ENCODE measurements at regions not wholly inside any gene's neighbourhood (a gene's known extent, or its start where the extent isn't known, plus 50 kb on each side); places are given as distances from the start of the nearest gene placed in this dataset.
"Not testable (repeated sequence)": the region's sequence is repeated elsewhere in the genome, so short reads cannot be mapped to it uniquely, and the experiment has no call there.

GRCh38 chr1:80154176-80154575, 1147.6 kb upstream of the ADGRL4 start:
- no peaks in the 10 kb centered on the region for H3K9me3 ChIP-seq
- intact Hi-C loops (cut with DNase I): no loop called here
- H3K27ac ChIP-seq: no peak overlapping the region
- no peaks in the 10 kb centered on the region for H3K4me1 ChIP-seq (replicated peaks)
- no peak for TF ChIP-seq CTCF (IDR thresholded peaks at IDR 0.05)
- no peak for TF ChIP-seq POLR2AphosphoS5 (IDR thresholded peaks at IDR 0.05)
- no peak for TF ChIP-seq POLR2A (IDR thresholded peaks at IDR 0.05)
- 92% methylated on average over 5 of the region's 5 CpGs for WGBS
- no peaks in the 10 kb centered on the region for H3K27me3 ChIP-seq (replicated peaks; ENCODE audit: insufficient read depth)
- no peaks in the 10 kb centered on the region for H3K36me3 ChIP-seq
- H3K4me3 ChIP-seq: no peak overlapping the region
- DNase-seq (ENCODE audit: low spot score): no peak

- no peaks in the 10 kb centered on the region for H3K9me3 ChIP-seq
- no peak overlapping the region for H3K4me3 ChIP-seq
- DNase-seq (ENCODE audit: low spot score): no peak
- TF ChIP-seq CTCF (IDR thresholded peaks at IDR 0.05): no peak
- no peak for TF ChIP-seq POLR2A (IDR thresholded peaks at IDR 0.05)
- TF ChIP-seq POLR2AphosphoS5 (IDR thresholded peaks at IDR 0.05): no peak
- no peaks in the 10 kb centered on the region for H3K4me1 ChIP-seq (replicated peaks)
- 90% methylated on average over 4 of the region's 4 CpGs for WGBS
- intact Hi-C loops (cut with DNase I): no loop called here
- H3K27me3 ChIP-seq (replicated peaks; ENCODE audit: insufficient read depth): no peaks in the 10 kb centered on the region
- no peaks in the 10 kb centered on the region for H3K36me3 ChIP-seq
- H3K27ac ChIP-seq: no peak overlapping the region
Observed at GRCh38 chr1:80153762-80154161, 1147.2 kb upstream of the ADGRL4 start.

- TF ChIP-seq CTCF (IDR thresholded peaks at IDR 0.05): no peak
- no peak for TF ChIP-seq POLR2A (IDR thresholded peaks at IDR 0.05)
- no peak for TF ChIP-seq POLR2AphosphoS5 (IDR thresholded peaks at IDR 0.05)
- intact Hi-C loops (cut with DNase I): no loop called here
- Histone ChIP-seq H3K27me3 (replicated peaks; ENCODE audit: insufficient read depth) (no peaks in the 10 kb centered on the region), H3K4me3 (no peak overlapping the region), H3K27ac (no peak overlapping the region), H3K36me3 (no peaks in the 10 kb centered on the region), H3K9me3 (no peaks in the 10 kb centered on the region), H3K4me1 (replicated peaks) (no peaks in the 10 kb centered on the region)
- WGBS: 100% methylated on average over 1 of the region's 1 CpG
- DNase-seq (ENCODE audit: low spot score): no peak
Observed at GRCh38 chr1:80143361-80143760, 1136.8 kb upstream of the ADGRL4 start.

GRCh38 chr1:80137946-80138602, 1131.5 kb upstream of the ADGRL4 start:
- H3K36me3 ChIP-seq; H3K27me3 ChIP-seq (replicated peaks; ENCODE audit: insufficient read depth); H3K9me3 ChIP-seq; H3K4me3 ChIP-seq; intact Hi-C loops (cut with DNase I); H3K27ac ChIP-seq; DNase-seq (ENCODE audit: low spot score); H3K4me1 ChIP-seq (replicated peaks): not testable (repeated sequence)
- 83% methylated on average over 27 of the region's 27 CpGs for whole genome bisulfite sequencing

GRCh38 chr1:80113168-80114038, 1106.9 kb upstream of the ADGRL4 start:
- no peaks in the 10 kb centered on the region for H3K9me3 ChIP-seq
- no peaks in the 10 kb centered on the region for H3K4me1 ChIP-seq (replicated peaks)
- TF ChIP-seq POLR2AphosphoS5 (IDR thresholded peaks at IDR 0.05) (no peak), CTCF (IDR thresholded peaks at IDR 0.05) (no peak), POLR2A (IDR thresholded peaks at IDR 0.05) (no peak)
- no peak overlapping the region for H3K27ac ChIP-seq
- H3K27me3 ChIP-seq (replicated peaks; ENCODE audit: insufficient read depth): no peaks in the 10 kb centered on the region
- H3K4me3 ChIP-seq: no peak overlapping the region
- WGBS: 89% methylated on average over 3 of the region's 3 CpGs
- no peaks in the 10 kb centered on the region for H3K36me3 ChIP-seq
- intact Hi-C loops (cut with DNase I): no loop called here
- DNase-seq (ENCODE audit: low spot score): no peak

Data from prostate gland (tissue), 2 donors.